ENCODE measurements at regions not wholly inside any gene's neighbourhood (a gene's known extent, or its start where the extent isn't known, plus 50 kb on each side); places are given as distances from the start of the nearest gene placed in this dataset.

GRCh38 chr13:63323441-63323840 lies 1907.8 kb upstream of the PCDH20 start:
- no peak for DNase-seq (ENCODE audit: low spot score, unreplicated experiment)
- TF ChIP-seq CTCF (IDR thresholded peaks at IDR 0.05; ENCODE audit: unreplicated experiment) = no peak
- no peak overlapping the region for H3K4me3 Mint-ChIP-seq (ENCODE audit: low read depth)
- no peaks in the 10 kb centered on the region for H3K27me3 Mint-ChIP-seq
- no peaks in the 10 kb centered on the region for H3K9me3 Mint-ChIP-seq (ENCODE audit: low read depth)
- no peaks in the 10 kb centered on the region for H3K36me3 Mint-ChIP-seq (ENCODE audit: insufficient read depth)
- no peak overlapping the region for H3K27ac Mint-ChIP-seq
- H3K4me1 Mint-ChIP-seq (ENCODE audit: low read depth) = peaks cover 7% of the 10 kb centered on the region

DNA sequence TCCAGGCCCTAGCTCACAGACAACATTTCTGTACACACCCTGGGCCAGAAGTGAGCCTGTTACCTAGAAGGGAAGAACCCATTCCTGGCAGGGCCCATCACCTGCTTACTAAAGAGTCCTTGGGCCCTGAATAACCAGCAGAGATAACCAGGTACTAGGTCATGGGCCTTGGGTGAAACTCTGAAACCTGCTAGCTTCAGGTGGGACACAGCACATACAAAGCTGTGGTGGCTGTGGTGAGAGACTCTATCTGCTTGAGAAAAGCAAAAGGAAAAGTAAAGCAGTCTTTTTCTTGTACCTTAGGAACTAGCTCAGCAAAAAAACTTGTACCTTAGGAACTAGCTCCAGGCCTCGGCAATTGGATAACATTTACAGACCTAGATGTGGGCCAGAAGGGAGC lies 1895.9 kb upstream of the PCDH20 start:
- H3K27ac Mint-ChIP-seq = no peak overlapping the region
- peaks cover 16% of the 10 kb centered on the region for H3K4me1 Mint-ChIP-seq (ENCODE audit: low read depth)

DNA sequence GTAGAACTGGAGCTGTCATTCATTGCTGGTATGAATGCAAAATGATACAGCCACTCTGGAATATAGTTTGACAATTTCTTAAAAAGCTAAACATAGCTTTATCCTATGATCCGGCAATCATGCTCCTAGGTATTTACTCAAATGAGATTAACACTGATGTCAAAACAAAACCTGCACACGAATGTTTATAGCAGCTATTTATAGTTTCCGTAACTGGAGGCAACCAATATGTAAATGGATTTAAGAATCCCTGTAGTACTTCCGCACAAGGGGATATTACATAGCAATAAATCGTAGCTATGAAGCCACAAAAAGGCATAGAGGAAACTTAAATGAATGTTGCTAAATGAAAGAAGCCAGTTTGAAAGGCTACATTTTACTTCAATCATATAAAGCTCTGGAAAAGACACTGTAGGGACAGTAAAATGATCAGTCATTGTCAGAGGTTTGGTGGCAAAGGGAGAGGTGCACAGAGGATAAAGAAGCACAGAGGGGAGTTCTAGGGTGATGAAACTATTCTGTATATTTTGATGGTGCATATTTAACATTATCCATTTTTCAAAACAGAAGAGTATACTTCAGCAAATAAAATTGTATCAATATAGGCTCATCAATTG lies 1893.0 kb upstream of the PCDH20 start:
- no peak for DNase-seq (ENCODE audit: low spot score, unreplicated experiment)
- peak overlapping the region; percentile 5 for H3K27ac Mint-ChIP-seq
- no peaks in the 10 kb centered on the region for H3K36me3 Mint-ChIP-seq (ENCODE audit: insufficient read depth)
- no peaks in the 10 kb centered on the region for H3K27me3 Mint-ChIP-seq
- peaks cover 16% of the 10 kb centered on the region for H3K4me1 Mint-ChIP-seq (ENCODE audit: low read depth)
- H3K9me3 Mint-ChIP-seq (ENCODE audit: low read depth) = peaks cover 3% of the 10 kb centered on the region
- no peak for TF ChIP-seq CTCF (IDR thresholded peaks at IDR 0.05; ENCODE audit: unreplicated experiment)
- no peak overlapping the region for H3K4me3 Mint-ChIP-seq (ENCODE audit: low read depth)

More for the DNA sequence above, 1895.9 kb upstream of the PCDH20 start:
- no peaks in the 10 kb centered on the region for H3K9me3 Mint-ChIP-seq (ENCODE audit: low read depth)
- no peak for TF ChIP-seq CTCF (IDR thresholded peaks at IDR 0.05; ENCODE audit: unreplicated experiment)
- no peaks in the 10 kb centered on the region for H3K27me3 Mint-ChIP-seq
- no peak overlapping the region for H3K4me3 Mint-ChIP-seq (ENCODE audit: low read depth)
- no peaks in the 10 kb centered on the region for H3K36me3 Mint-ChIP-seq (ENCODE audit: insufficient read depth)
- no peak for DNase-seq (ENCODE audit: low spot score, unreplicated experiment)

DNA sequence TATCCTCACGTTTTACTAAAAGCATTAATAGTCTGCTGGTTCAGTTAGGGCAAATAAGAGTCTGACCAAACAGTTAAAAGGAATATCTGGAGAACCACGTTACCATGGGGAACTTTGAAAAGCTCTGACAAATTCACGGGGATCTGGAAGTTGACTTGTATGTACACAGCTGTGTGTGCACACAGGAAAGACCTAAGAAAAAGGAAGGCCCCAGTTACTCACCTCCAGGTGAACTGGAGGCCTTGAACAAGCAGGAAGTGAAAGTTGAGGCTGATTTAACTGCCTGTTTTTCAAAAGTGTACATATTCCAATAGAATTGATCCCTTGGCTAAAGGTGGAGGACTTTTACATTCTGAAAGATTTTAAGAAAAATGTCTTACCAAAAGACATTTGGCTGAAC lies 1891.6 kb upstream of the PCDH20 start:
- TF ChIP-seq CTCF (IDR thresholded peaks at IDR 0.05; ENCODE audit: unreplicated experiment) = no peak
- Mint-ChIP-seq H3K4me1 (ENCODE audit: low read depth) (peaks cover 16% of the 10 kb centered on the region), H3K27me3 (no peaks in the 10 kb centered on the region), H3K36me3 (ENCODE audit: insufficient read depth) (no peaks in the 10 kb centered on the region), H3K9me3 (ENCODE audit: low read depth) (peaks cover 3% of the 10 kb centered on the region), H3K4me3 (ENCODE audit: low read depth) (no peak overlapping the region), H3K27ac (peak overlapping the region; percentile 65)
- no peak for DNase-seq (ENCODE audit: low spot score, unreplicated experiment)

- DNase-seq (ENCODE audit: low spot score, unreplicated experiment) = no peak
- H3K4me1 Mint-ChIP-seq (ENCODE audit: low read depth) = peaks cover 16% of the 10 kb centered on the region
- no peak for TF ChIP-seq CTCF (IDR thresholded peaks at IDR 0.05; ENCODE audit: unreplicated experiment)
- no peak overlapping the region for H3K4me3 Mint-ChIP-seq (ENCODE audit: low read depth)
- H3K9me3 Mint-ChIP-seq (ENCODE audit: low read depth) = peaks cover 3% of the 10 kb centered on the region
- no peak overlapping the region for H3K27ac Mint-ChIP-seq
- no peaks in the 10 kb centered on the region for H3K36me3 Mint-ChIP-seq (ENCODE audit: insufficient read depth)
- no peaks in the 10 kb centered on the region for H3K27me3 Mint-ChIP-seq
These were observed 1890.0 kb upstream of the PCDH20 start for GRCh38 chr13:63305641-63306133.
